GDM1 (cell line): ENCODE measurements at regions not wholly inside any gene's neighbourhood (a gene's known extent, or its start where the extent isn't known, plus 50 kb on each side); places are given as distances from the start of the nearest gene placed in this dataset.
"Not testable (repeated sequence)": the region's sequence is repeated elsewhere in the genome, so short reads cannot be mapped to it uniquely, and the experiment has no call there.

Experiments
- DNase-seq: peaks from one replicate; lab custom pipeline; 2025; lab: John Stamatoyannopoulos, UW

GRCh38 chr5:93359296-93359959 is 221.6 kb downstream of the NR2F1-AS1 start:
- no peak for DNase-seq

DNA sequence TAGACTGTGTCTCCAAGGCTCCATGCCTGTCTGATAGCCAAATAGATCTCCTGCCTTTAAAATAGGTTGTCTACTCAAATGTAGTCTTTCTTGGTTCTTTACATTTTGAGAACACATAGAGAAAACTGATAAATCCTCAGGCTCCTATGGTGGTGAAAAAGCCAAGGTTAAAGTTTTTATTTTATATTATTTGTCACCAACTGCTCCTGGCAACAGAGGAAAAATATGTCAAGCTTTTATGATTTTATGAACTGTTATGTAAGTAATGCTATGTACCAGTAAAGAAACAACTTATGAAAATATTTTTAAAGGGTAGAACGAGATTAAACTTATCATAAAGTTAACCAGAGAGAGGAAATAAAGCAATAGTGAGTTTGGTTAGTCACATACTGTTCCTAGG is 222.8 kb downstream of the NR2F1-AS1 start:
- no peak for DNase-seq

GRCh38 chr5:93357686-93358085 is 223.3 kb downstream of the NR2F1-AS1 start:
- no peak for DNase-seq

GRCh38 chr5:93355691-93356090 is 225.3 kb downstream of the NR2F1-AS1 start:
- DNase-seq, result no peak

- no peak for DNase-seq
Observed at GRCh38 chr5:93352186-93352585, 228.8 kb downstream of the NR2F1-AS1 start.

- DNase-seq, result no peak
Observed at GRCh38 chr5:93349613-93350012, 231.4 kb downstream of the NR2F1-AS1 start.

DNA sequence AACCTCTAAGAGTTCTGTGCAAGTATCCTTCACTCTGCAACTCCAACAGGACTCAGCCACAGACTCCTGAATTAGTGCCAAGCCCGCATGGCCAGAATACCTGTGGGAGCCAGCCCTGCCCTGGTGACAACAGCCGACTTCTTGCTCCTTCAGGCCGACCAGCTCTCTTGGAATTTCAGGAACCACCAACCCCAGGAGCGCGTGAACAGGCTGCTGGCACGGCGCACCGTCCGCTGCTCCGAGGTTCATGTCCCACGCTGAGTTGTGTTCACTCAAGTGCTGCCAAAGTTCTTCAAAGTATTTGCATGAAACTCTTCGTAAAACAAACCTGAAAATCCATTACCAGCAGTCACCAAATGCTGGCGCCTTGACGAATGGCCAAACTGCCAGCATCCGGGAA is 232.8 kb downstream of the NR2F1-AS1 start:
- DNase-seq, result no peak

- not testable (repeated sequence) for DNase-seq
Observed at GRCh38 chr5:93346850-93347249, 234.2 kb downstream of the NR2F1-AS1 start.

GRCh38 chr5:93346301-93346700 is 234.7 kb downstream of the NR2F1-AS1 start:
- no peak for DNase-seq

DNA sequence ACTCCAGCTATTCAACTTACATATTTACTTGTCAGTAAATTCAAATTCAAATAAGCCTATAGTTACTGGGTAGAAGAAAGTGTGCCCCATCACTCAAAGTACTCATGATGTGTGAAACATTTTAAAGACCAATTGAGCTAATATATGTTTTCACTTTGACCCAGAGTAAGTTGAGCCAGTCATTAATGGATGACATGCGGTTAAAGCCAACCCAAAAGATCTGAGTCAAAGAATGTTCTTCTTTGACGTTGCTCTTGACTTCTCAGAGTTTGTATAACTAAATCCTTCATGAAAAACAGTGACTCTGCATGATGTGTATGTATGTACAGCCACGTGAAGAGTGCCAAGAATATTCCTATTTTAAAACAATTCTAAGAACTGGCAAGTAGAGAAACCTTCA is 237.4 kb downstream of the NR2F1-AS1 start:
- DNase-seq, result no peak

DNA sequence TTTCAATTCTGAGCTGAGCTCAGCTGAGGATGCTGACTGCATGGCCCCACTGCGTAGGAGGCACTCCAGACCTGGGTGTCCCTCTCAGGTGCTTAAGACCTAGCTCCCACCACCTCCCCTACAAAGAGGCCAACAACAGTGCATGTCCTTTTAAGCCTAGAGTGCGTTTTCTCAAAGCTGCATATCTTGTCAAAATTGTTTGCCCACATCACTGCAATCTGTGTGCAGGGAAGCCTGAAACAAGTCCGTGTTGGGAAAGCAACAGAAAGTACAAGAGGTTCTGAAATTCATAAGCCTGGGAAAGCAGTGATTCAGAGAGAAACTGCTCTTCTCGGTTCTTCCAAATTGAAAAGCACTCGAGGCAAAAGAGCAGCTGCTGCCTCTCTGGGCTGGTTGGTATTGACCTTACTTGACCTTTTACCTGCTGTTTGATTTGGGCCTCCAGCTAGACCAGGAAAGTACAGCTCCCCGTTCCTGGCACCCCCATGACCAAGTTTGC is 238.4 kb downstream of the NR2F1-AS1 start:
- no peak for DNase-seq

- DNase-seq, result no peak
Observed at GRCh38 chr5:93340881-93341280, 240.1 kb downstream of the NR2F1-AS1 start.

DNA sequence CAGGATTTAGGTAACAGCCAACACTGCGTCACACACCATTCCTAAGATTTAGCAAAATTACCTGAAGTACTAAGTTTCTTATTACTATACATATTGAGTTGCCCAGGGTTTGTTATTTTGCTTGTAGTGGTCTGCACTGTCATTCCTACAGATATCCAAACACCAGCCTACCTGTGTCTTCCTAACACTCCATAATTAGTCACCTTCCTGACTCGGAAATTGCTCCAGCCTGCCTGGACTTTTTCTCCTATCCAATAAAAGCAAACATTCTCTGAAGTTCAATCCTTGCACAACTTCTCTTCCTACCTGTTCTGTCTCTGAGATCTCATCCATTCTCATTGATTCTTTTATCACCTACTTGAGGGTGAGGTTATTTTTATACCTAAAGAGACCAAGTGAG is 243.9 kb downstream of the NR2F1-AS1 start:
- no peak for DNase-seq

DNA sequence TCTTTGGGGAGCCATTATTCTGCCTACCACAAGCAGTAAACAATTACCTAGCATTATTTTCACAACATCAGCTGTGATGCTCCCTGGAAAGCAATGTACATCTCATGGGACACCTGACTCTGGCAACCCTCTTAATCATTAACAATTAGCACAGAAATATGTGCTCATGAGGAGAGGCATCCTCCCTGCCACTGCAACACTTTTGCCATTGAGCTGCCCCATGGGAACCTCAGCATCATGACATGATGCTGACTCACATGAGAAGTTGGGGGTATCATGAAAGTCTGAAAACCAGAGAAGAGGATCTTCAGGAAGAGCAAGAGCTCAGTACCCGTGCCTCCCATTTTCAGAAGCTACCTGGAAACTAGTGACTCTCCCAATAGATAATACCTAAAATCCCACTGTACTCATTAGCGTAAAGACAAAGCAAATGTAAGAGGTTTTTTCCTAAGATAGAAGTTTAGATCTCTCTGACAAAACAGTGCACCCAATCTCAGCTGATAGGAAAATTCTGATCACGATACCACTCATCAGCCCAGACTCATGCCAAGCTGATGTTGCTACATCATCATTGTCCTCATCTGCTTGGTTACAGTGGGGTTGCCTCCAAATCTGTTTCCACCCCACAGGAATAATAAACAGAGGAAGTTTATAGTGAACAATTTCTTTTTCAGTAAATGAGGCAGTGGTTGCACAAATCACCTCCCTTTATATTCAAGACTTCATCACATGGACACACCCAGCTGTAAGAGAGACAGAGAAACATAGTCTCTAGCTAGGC is 244.5 kb downstream of the NR2F1-AS1 start:
- no peak for DNase-seq

DNA sequence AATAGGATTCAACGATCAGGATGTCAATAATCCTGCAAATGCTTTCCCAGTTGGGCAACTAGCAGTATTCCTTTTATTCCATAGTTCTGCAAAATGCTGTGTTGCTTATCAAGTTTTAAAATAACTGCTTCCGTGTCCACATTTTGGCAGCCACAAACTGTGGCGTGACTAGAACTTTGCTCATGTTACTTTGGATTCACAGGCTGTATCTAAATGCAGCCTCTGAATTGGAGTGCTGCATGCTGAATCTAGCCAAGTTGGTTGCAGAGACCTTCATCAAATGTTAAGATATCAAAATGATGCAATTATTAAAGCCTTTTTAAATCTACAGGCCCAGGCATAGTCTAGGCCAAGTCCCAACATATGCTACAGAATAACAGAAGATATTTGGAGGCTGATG is 249.2 kb downstream of the NR2F1-AS1 start:
- no peak for DNase-seq

DNA sequence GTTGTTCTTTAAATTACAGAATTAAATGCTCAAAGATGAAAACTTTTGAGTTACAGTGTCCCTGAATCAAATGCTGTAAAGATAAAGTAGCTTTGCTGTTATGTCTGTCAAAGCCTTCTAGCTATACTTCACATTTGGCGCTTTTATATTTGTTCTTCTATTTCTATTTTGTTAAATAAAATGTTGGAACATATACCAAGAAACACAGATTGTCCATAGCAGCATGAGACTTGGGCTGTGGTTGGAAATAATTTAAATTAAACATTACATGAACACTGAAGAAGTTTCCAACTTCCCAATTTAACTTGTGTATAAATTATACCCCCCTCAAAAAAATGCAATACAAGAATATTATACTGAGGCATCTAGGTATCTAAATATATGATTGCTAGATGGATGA is 249.8 kb downstream of the NR2F1-AS1 start:
- no peak for DNase-seq

DNA sequence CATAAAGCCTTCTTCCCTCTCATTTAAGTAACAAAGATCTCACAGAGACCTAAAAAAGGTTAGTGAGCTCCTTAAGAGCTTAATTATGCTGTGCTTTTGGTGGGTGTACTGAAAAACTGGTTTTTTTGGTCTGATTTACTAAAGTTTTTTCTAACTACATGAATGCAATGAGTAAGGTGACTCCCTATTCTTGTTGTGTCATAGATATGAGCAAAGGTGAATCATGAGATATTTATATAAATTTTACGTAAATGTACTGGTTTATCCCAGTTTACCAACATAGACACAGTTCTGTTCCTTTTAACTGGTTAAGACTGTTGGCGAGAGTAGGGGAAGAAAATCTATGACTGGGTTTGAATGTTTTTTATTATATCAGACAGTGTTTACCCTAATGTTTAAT is 250.5 kb downstream of the NR2F1-AS1 start:
- DNase-seq, result no peak

- DNase-seq, result no peak
Observed at GRCh38 chr5:93329756-93330155, 251.3 kb downstream of the NR2F1-AS1 start.

DNA sequence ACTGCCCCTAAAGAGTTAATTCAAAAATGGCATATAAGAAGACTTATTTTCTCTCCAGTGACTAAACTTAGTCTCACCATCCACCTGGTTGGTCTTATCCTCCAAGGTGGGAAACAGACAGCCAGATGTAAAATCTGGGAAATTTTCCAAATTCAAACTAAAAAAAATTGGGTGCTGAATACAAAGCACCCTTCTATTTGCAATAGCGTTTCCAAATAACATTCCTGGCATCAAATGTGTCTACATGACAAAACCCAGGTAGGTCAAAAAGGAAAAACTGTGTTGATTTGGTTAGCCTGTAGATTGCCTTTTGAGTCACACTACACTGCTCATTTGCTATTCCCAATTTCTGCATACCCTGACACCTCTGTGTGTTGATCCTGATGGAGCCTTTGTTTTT is 252.2 kb downstream of the NR2F1-AS1 start:
- no peak for DNase-seq

GRCh38 chr5:93327605-93328004 is 253.4 kb downstream of the NR2F1-AS1 start:
- no peak for DNase-seq

GRCh38 chr5:93325946-93326345 is 255.1 kb downstream of the NR2F1-AS1 start:
- DNase-seq, result no peak

- DNase-seq, result no peak
Observed at GRCh38 chr5:93322974-93323860, 257.8 kb downstream of the NR2F1-AS1 start.
